Mesenchymal stem cell (in vitro differentiated cells and primary cell): ENCODE measurements at regions not wholly inside any gene's neighbourhood (a gene's known extent, or its start where the extent isn't known, plus 50 kb on each side); places are given as distances from the start of the nearest gene placed in this dataset.

Experiments
- DNase-seq: peaks from one replicate; pipeline ENCODE4 v3.0.0-alpha.2; 2013
- H2AFZ ChIP-seq: one replicate; pipeline ENCODE4 v1.6.1; 2013; ENCODE audit warnings: low read depth, mild to moderate bottlenecking, control low read depth, inconsistent platforms, low read length, moderate library complexity
- H2AK5ac ChIP-seq: 2 replicates; pipeline ENCODE4 v1.6.1; 2013; ENCODE audit warnings: low read length, moderate library complexity, mild to moderate bottlenecking, inconsistent platforms; ENCODE audit not compliant: severe bottlenecking
- H2BK120ac ChIP-seq: one replicate; pipeline ENCODE4 v1.6.1; 2013; ENCODE audit warnings: low read depth, mild to moderate bottlenecking, inconsistent platforms, low read length, moderate library complexity
- H2BK12ac ChIP-seq, 2 experiments: one replicate each; pipeline ENCODE4 v1.6.1; 2013; ENCODE audit warnings: inconsistent platforms in 2 of 2, low read length in 2 of 2, mild to moderate bottlenecking in 2 of 2, moderate library complexity in 2 of 2, control low read depth in 1 of 2
- H2BK15ac ChIP-seq: one replicate; pipeline ENCODE4 v1.6.1; 2013; ENCODE audit warnings: mild to moderate bottlenecking, low read depth, inconsistent platforms; ENCODE audit not compliant: poor library complexity, severe bottlenecking
- H2BK5ac ChIP-seq: 2 replicates; pipeline ENCODE4 v1.6.1; 2013; ENCODE audit warnings: low read depth, mild to moderate bottlenecking, low read length, control low read depth, inconsistent platforms; ENCODE audit not compliant: poor library complexity, severe bottlenecking
- H3K14ac ChIP-seq, 2 experiments: one replicate each; pipeline ENCODE4 v1.6.1; 2013; ENCODE audit warnings: inconsistent platforms in 2 of 2, low read length in 2 of 2, control low read depth in 1 of 2, mild to moderate bottlenecking in 1 of 2, moderate library complexity in 1 of 2
- H3K18ac ChIP-seq, 2 experiments: one replicate each; pipeline ENCODE4 v1.6.1; 2013; ENCODE audit warnings: inconsistent platforms in 2 of 2, low read length in 2 of 2, control low read depth in 1 of 2, low read depth in 1 of 2, mild to moderate bottlenecking in 1 of 2
- H3K23ac ChIP-seq, 2 experiments: one replicate each; pipeline ENCODE4 v1.6.1; 2013; ENCODE audit warnings: inconsistent platforms in 2 of 2, low read length in 2 of 2, mild to moderate bottlenecking in 2 of 2, moderate library complexity in 2 of 2, control low read depth in 1 of 2
- H3K27ac ChIP-seq: 2 replicates; pipeline ENCODE4 v1.5.1; 2013; ENCODE audit warnings: mild to moderate bottlenecking, moderate library complexity, low read length, control low read depth, inconsistent platforms; ENCODE audit not compliant: poor library complexity, severe bottlenecking
- H3K27me3 ChIP-seq, 2 experiments: 2 replicates each; pipeline versions ENCODE4 v1.6.1 to v1.7.0; 2013; ENCODE audit warnings: low read length in 2 of 2, mild to moderate bottlenecking in 2 of 2, moderate library complexity in 2 of 2, control low read depth in 1 of 2, inconsistent platforms in 1 of 2; ENCODE audit not compliant: control insufficient read depth in 1 of 2, insufficient read depth in 1 of 2
- H3K36me3 ChIP-seq, 2 experiments: 2 replicates each; pipeline versions ENCODE4 v1.6.1 to v1.7.0; 2013; ENCODE audit warnings: low read length in 2 of 2, control low read depth in 1 of 2, inconsistent platforms in 1 of 2, low read depth in 1 of 2, mild to moderate bottlenecking in 1 of 2; ENCODE audit not compliant: insufficient read depth in 2 of 2, control insufficient read depth in 1 of 2
- H3K4ac ChIP-seq, 2 experiments: one replicate each; pipeline ENCODE4 v1.6.1; 2013; ENCODE audit warnings: inconsistent platforms in 2 of 2, low read length in 2 of 2, mild to moderate bottlenecking in 2 of 2, moderate library complexity in 2 of 2, control low read depth in 1 of 2, low read depth in 1 of 2
- H3K4me1 ChIP-seq: 2 replicates; pipeline ENCODE4 v1.6.1; 2013; ENCODE audit warnings: low read depth, low read length, control low read depth; ENCODE audit not compliant: control insufficient read depth, insufficient read depth
- H3K4me2 ChIP-seq: 2 replicates; pipeline ENCODE4 v1.6.1; 2013; ENCODE audit warnings: low read length, mild to moderate bottlenecking, inconsistent platforms; ENCODE audit not compliant: poor library complexity, severe bottlenecking
- H3K4me3 ChIP-seq, 2 experiments: 2 replicates each; pipeline versions ENCODE4 v1.5.1 to v1.7.0; 2013; ENCODE audit warnings: low read length in 2 of 2, mild to moderate bottlenecking in 2 of 2, control low read depth in 1 of 2, low read depth in 1 of 2; ENCODE audit not compliant: insufficient read depth in 1 of 2
- H3K79me1 ChIP-seq: replicated peaks from 2 replicates; pipeline ENCODE4 v1.6.1; 2013; ENCODE audit warnings: mild to moderate bottlenecking, control low read depth, low read length, inconsistent platforms; ENCODE audit not compliant: poor library complexity, severe bottlenecking
- H3K9ac ChIP-seq: 2 replicates; pipeline ENCODE4 v1.7.0; 2013; ENCODE audit warnings: mild to moderate bottlenecking, low read length, moderate library complexity
- H3K9me3 ChIP-seq: 2 replicates; pipeline ENCODE4 v1.7.0; 2013; ENCODE audit warnings: mild to moderate bottlenecking, low read length; ENCODE audit not compliant: control insufficient read depth
- H4K8ac ChIP-seq: one replicate; pipeline ENCODE4 v1.6.1; 2013; ENCODE audit warnings: inconsistent platforms, mild to moderate bottlenecking, low read length, moderate library complexity
- H4K91ac ChIP-seq: one replicate; pipeline ENCODE4 v1.6.1; 2013; ENCODE audit warnings: mild to moderate bottlenecking, low read length, inconsistent platforms
- WGBS: methylation state at CpG from one replicate; pipeline ENCODE4 v1.1.7; 2013; ENCODE audit warnings: mixed read lengths; 5-methylcytosine and 5-hydroxymethylcytosine counted together

- Histone ChIP-seq H3K9me3 (peaks cover 17% of the 10 kb centered on the region), H2BK5ac (no peak overlapping the region), H4K8ac (no peak overlapping the region), H2BK15ac (no peak overlapping the region), H2AFZ (no peak overlapping the region), H3K18ac (no peak overlapping the region), H4K91ac (no peak overlapping the region), H2BK12ac (no peak overlapping the region), H2BK120ac (no peak overlapping the region), H3K36me3 (peaks cover 0 to 4% of the 10 kb centered on the region in 2 experiments), H2AK5ac (no peak overlapping the region), H3K14ac (no peak overlapping the region), H3K4ac (no peak overlapping the region), H3K4me3 (no peak overlapping the region), H3K79me1 (no peaks in the 10 kb centered on the region), H3K9ac (no peak overlapping the region), H3K4me1 (peaks cover 4% of the 10 kb centered on the region), H3K27me3 (no peaks in the 10 kb centered on the region), H3K27ac (no peak overlapping the region), H3K4me2 (no peak overlapping the region), H3K23ac (no peak overlapping the region)
- 87% methylated on average over 3 of the region's 3 CpGs for WGBS
- no peak for DNase-seq
These were observed 166.9 kb downstream of the EDN1 start for GRCh38 chr6:12457094-12457493.

GRCh38 chr6:12458558-12458957 lies 168.4 kb downstream of the EDN1 start:
- Histone ChIP-seq H2BK5ac (no peak overlapping the region), H2AK5ac (no peak overlapping the region), H3K27ac (no peak overlapping the region), H3K4me1 (peaks cover 4% of the 10 kb centered on the region), H4K91ac (no peak overlapping the region), H2AFZ (no peak overlapping the region), H4K8ac (no peak overlapping the region), H3K14ac (no peak overlapping the region), H3K4ac (no peak overlapping the region), H3K36me3 (peaks cover 0 to 4% of the 10 kb centered on the region in 2 experiments), H3K4me2 (no peak overlapping the region), H2BK12ac (peak overlapping the region in 1 of 2 experiments; percentile 4), H3K4me3 (no peak overlapping the region), H3K79me1 (no peaks in the 10 kb centered on the region), H3K18ac (no peak overlapping the region), H3K27me3 (no peaks in the 10 kb centered on the region), H3K9me3 (peaks cover 11% of the 10 kb centered on the region), H3K23ac (no peak overlapping the region), H3K9ac (no peak overlapping the region), H2BK15ac (no peak overlapping the region), H2BK120ac (no peak overlapping the region)
- WGBS = 77% methylated on average over 5 of the region's 5 CpGs
- no peak for DNase-seq

- Histone ChIP-seq H3K4me3 (no peak overlapping the region), H3K27me3 (no peaks in the 10 kb centered on the region), H3K18ac (no peak overlapping the region), H3K14ac (no peak overlapping the region), H2BK120ac (no peak overlapping the region), H3K23ac (no peak overlapping the region), H3K9ac (no peak overlapping the region), H2BK5ac (no peak overlapping the region), H3K4me1 (peaks cover 4% of the 10 kb centered on the region), H4K91ac (no peak overlapping the region), H4K8ac (no peak overlapping the region), H3K36me3 (peaks cover 0 to 4% of the 10 kb centered on the region in 2 experiments), H3K9me3 (peaks cover under 1% of the 10 kb centered on the region), H3K79me1 (no peaks in the 10 kb centered on the region), H2BK12ac (no peak overlapping the region), H2BK15ac (no peak overlapping the region), H2AFZ (no peak overlapping the region), H3K4ac (no peak overlapping the region), H2AK5ac (no peak overlapping the region), H3K4me2 (peak overlapping the region; percentile 4), H3K27ac (peak overlapping the region; percentile 58)
- DNase-seq = peak; percentile 51
- 78% methylated on average over 7 of the region's 7 CpGs for WGBS
These were observed 169.9 kb downstream of the EDN1 start for GRCh38 chr6:12459945-12460661.

- Histone ChIP-seq H4K91ac (no peak overlapping the region), H2BK120ac (no peak overlapping the region), H3K9me3 (no peaks in the 10 kb centered on the region), H3K9ac (no peak overlapping the region), H2AK5ac (no peak overlapping the region), H3K14ac (no peak overlapping the region), H2AFZ (no peak overlapping the region), H2BK12ac (no peak overlapping the region), H3K4me1 (peaks cover 1% of the 10 kb centered on the region), H4K8ac (no peak overlapping the region), H3K27me3 (no peaks in the 10 kb centered on the region), H3K79me1 (no peaks in the 10 kb centered on the region), H2BK5ac (no peak overlapping the region), H3K4me3 (no peak overlapping the region), H3K4ac (no peak overlapping the region), H3K23ac (no peak overlapping the region), H3K4me2 (no peak overlapping the region), H3K27ac (no peak overlapping the region), H2BK15ac (no peak overlapping the region), H3K36me3 (no peaks in the 10 kb centered on the region), H3K18ac (no peak overlapping the region)
- 36% methylated on average over 4 of the region's 8 CpGs for WGBS
- DNase-seq = no peak
These were observed 177.8 kb downstream of the EDN1 start for GRCh38 chr6:12467706-12468670.
